ENCODE measurements at regions not wholly inside any gene's neighbourhood (a gene's known extent, or its start where the extent isn't known, plus 50 kb on each side); places are given as distances from the start of the nearest gene placed in this dataset.
"Not testable (repeated sequence)": the region's sequence is repeated elsewhere in the genome, so short reads cannot be mapped to it uniquely, and the experiment has no call there.

GRCh38 chr14:48193893-48194292 is 518.5 kb upstream of the MDGA2 start:
- Histone ChIP-seq H3K27ac (ENCODE audit: low read depth, low read length) (no peak overlapping the region), H3K27me3 (ENCODE audit: control insufficient read depth, insufficient read depth, low read length) (no peaks in the 10 kb centered on the region), H3K9me3 (ENCODE audit: control insufficient read depth, insufficient read depth, low read length) (no peaks in the 10 kb centered on the region), H3K4me1 (ENCODE audit: control insufficient read depth, insufficient read depth, low read length) (no peaks in the 10 kb centered on the region), H3K4me3 (ENCODE audit: low read depth, low read length) (no peak overlapping the region), H3K36me3 (ENCODE audit: control insufficient read depth, insufficient read depth, low read length) (no peaks in the 10 kb centered on the region)
- DNase-seq (ENCODE audit: low read depth in 4 of 6, low spot score in 6 of 6), result no peak
- WGBS (ENCODE audit: insufficient coverage), result 95% methylated on average over 13 of the region's 13 CpGs

- not testable (repeated sequence) for H3K9me3 ChIP-seq (ENCODE audit: control insufficient read depth, insufficient read depth, low read length); H3K36me3 ChIP-seq (ENCODE audit: control insufficient read depth, insufficient read depth, low read length); H3K27me3 ChIP-seq (ENCODE audit: control insufficient read depth, insufficient read depth, low read length); H3K4me1 ChIP-seq (ENCODE audit: control insufficient read depth, insufficient read depth, low read length); H3K4me3 ChIP-seq (ENCODE audit: low read depth, low read length); DNase-seq (ENCODE audit: low read depth in 4 of 6, low spot score in 6 of 6); H3K27ac ChIP-seq (ENCODE audit: low read depth, low read length)
- 70% methylated on average over 1 of the region's 1 CpG for WGBS (ENCODE audit: insufficient coverage)
Observed at GRCh38 chr14:48149624-48150023, 474.2 kb upstream of the MDGA2 start.

- Histone ChIP-seq H3K9me3 (ENCODE audit: control insufficient read depth, insufficient read depth, low read length) (no peaks in the 10 kb centered on the region), H3K36me3 (ENCODE audit: control insufficient read depth, insufficient read depth, low read length) (no peaks in the 10 kb centered on the region), H3K27me3 (ENCODE audit: control insufficient read depth, insufficient read depth, low read length) (no peaks in the 10 kb centered on the region), H3K4me3 (ENCODE audit: low read depth, low read length) (no peak overlapping the region), H3K4me1 (ENCODE audit: control insufficient read depth, insufficient read depth, low read length) (no peaks in the 10 kb centered on the region), H3K27ac (ENCODE audit: low read depth, low read length) (no peak overlapping the region)
- DNase-seq (ENCODE audit: low read depth in 4 of 6, low spot score in 6 of 6), result no peak
- no CpG with 5 or more reads among the region's 3 CpGs for WGBS (ENCODE audit: insufficient coverage)
Observed at GRCh38 chr14:48140804-48141203, 465.4 kb upstream of the MDGA2 start.

- Histone ChIP-seq H3K9me3 (ENCODE audit: control insufficient read depth, insufficient read depth, low read length) (no peaks in the 10 kb centered on the region), H3K4me1 (ENCODE audit: control insufficient read depth, insufficient read depth, low read length) (no peaks in the 10 kb centered on the region), H3K4me3 (ENCODE audit: low read depth, low read length) (no peak overlapping the region), H3K27ac (ENCODE audit: low read depth, low read length) (no peak overlapping the region), H3K27me3 (ENCODE audit: control insufficient read depth, insufficient read depth, low read length) (no peaks in the 10 kb centered on the region), H3K36me3 (ENCODE audit: control insufficient read depth, insufficient read depth, low read length) (no peaks in the 10 kb centered on the region)
- DNase-seq (ENCODE audit: low read depth in 4 of 6, low spot score in 6 of 6), result no peak
Observed at GRCh38 chr14:48129472-48129871, 454.1 kb upstream of the MDGA2 start.

GRCh38 chr14:48127674-48128073 is 452.3 kb upstream of the MDGA2 start:
- WGBS (ENCODE audit: insufficient coverage), result no CpG with 5 or more reads among the region's 5 CpGs
- DNase-seq (ENCODE audit: low read depth in 4 of 6, low spot score in 6 of 6), result no peak
- Histone ChIP-seq H3K36me3 (ENCODE audit: control insufficient read depth, insufficient read depth, low read length) (no peaks in the 10 kb centered on the region), H3K27me3 (ENCODE audit: control insufficient read depth, insufficient read depth, low read length) (no peaks in the 10 kb centered on the region), H3K4me1 (ENCODE audit: control insufficient read depth, insufficient read depth, low read length) (no peaks in the 10 kb centered on the region), H3K27ac (ENCODE audit: low read depth, low read length) (no peak overlapping the region), H3K9me3 (ENCODE audit: control insufficient read depth, insufficient read depth, low read length) (no peaks in the 10 kb centered on the region), H3K4me3 (ENCODE audit: low read depth, low read length) (no peak overlapping the region)

GRCh38 chr14:48125654-48126053 is 450.2 kb upstream of the MDGA2 start:
- no peaks in the 10 kb centered on the region for H3K4me1 ChIP-seq (ENCODE audit: control insufficient read depth, insufficient read depth, low read length)
- H3K27me3 ChIP-seq (ENCODE audit: control insufficient read depth, insufficient read depth, low read length), result no peaks in the 10 kb centered on the region
- 50% methylated on average over 4 of the region's 4 CpGs for WGBS (ENCODE audit: insufficient coverage)
- no peak overlapping the region for H3K27ac ChIP-seq (ENCODE audit: low read depth, low read length)
- H3K36me3 ChIP-seq (ENCODE audit: control insufficient read depth, insufficient read depth, low read length), result no peaks in the 10 kb centered on the region
- no peak overlapping the region for H3K4me3 ChIP-seq (ENCODE audit: low read depth, low read length)
- no peak for DNase-seq (ENCODE audit: low read depth in 4 of 6, low spot score in 6 of 6)
- no peaks in the 10 kb centered on the region for H3K9me3 ChIP-seq (ENCODE audit: control insufficient read depth, insufficient read depth, low read length)

- Histone ChIP-seq H3K4me1 (ENCODE audit: control insufficient read depth, insufficient read depth, low read length) (no peaks in the 10 kb centered on the region), H3K27me3 (ENCODE audit: control insufficient read depth, insufficient read depth, low read length) (no peaks in the 10 kb centered on the region), H3K9me3 (ENCODE audit: control insufficient read depth, insufficient read depth, low read length) (no peaks in the 10 kb centered on the region), H3K36me3 (ENCODE audit: control insufficient read depth, insufficient read depth, low read length) (no peaks in the 10 kb centered on the region), H3K27ac (ENCODE audit: low read depth, low read length) (no peak overlapping the region), H3K4me3 (ENCODE audit: low read depth, low read length) (no peak overlapping the region)
- no peak for DNase-seq (ENCODE audit: low read depth in 4 of 6, low spot score in 6 of 6)
- 83% methylated on average over 1 of the region's 6 CpGs for WGBS (ENCODE audit: insufficient coverage)
Observed at GRCh38 chr14:48113713-48114112, 438.3 kb upstream of the MDGA2 start.

- no peaks in the 10 kb centered on the region for H3K4me1 ChIP-seq (ENCODE audit: control insufficient read depth, insufficient read depth, low read length)
- H3K4me3 ChIP-seq (ENCODE audit: low read depth, low read length), result no peak overlapping the region
- 76% methylated on average over 2 of the region's 3 CpGs for WGBS (ENCODE audit: insufficient coverage)
- H3K27me3 ChIP-seq (ENCODE audit: control insufficient read depth, insufficient read depth, low read length), result no peaks in the 10 kb centered on the region
- no peak overlapping the region for H3K27ac ChIP-seq (ENCODE audit: low read depth, low read length)
- H3K9me3 ChIP-seq (ENCODE audit: control insufficient read depth, insufficient read depth, low read length), result no peaks in the 10 kb centered on the region
- DNase-seq (ENCODE audit: low read depth in 4 of 6, low spot score in 6 of 6), result no peak
- no peaks in the 10 kb centered on the region for H3K36me3 ChIP-seq (ENCODE audit: control insufficient read depth, insufficient read depth, low read length)
Observed at GRCh38 chr14:48111151-48111550, 435.7 kb upstream of the MDGA2 start.

- Histone ChIP-seq H3K27me3 (ENCODE audit: control insufficient read depth, insufficient read depth, low read length) (no peaks in the 10 kb centered on the region), H3K9me3 (ENCODE audit: control insufficient read depth, insufficient read depth, low read length) (no peaks in the 10 kb centered on the region), H3K36me3 (ENCODE audit: control insufficient read depth, insufficient read depth, low read length) (no peaks in the 10 kb centered on the region), H3K4me3 (ENCODE audit: low read depth, low read length) (no peak overlapping the region), H3K4me1 (ENCODE audit: control insufficient read depth, insufficient read depth, low read length) (no peaks in the 10 kb centered on the region), H3K27ac (ENCODE audit: low read depth, low read length) (no peak overlapping the region)
- peak in 1 of 6 donors; percentile 50 for DNase-seq (ENCODE audit: low read depth in 4 of 6, low spot score in 6 of 6)
- 100% methylated on average over 1 of the region's 1 CpG for WGBS (ENCODE audit: insufficient coverage)
Observed at GRCh38 chr14:48107646-48108045, 432.2 kb upstream of the MDGA2 start.

- H3K36me3 ChIP-seq (ENCODE audit: control insufficient read depth, insufficient read depth, low read length), result no peaks in the 10 kb centered on the region
- H3K27me3 ChIP-seq (ENCODE audit: control insufficient read depth, insufficient read depth, low read length), result no peaks in the 10 kb centered on the region
- H3K9me3 ChIP-seq (ENCODE audit: control insufficient read depth, insufficient read depth, low read length), result no peaks in the 10 kb centered on the region
- no peaks in the 10 kb centered on the region for H3K4me1 ChIP-seq (ENCODE audit: control insufficient read depth, insufficient read depth, low read length)
- 27% methylated on average over 1 of the region's 2 CpGs for WGBS (ENCODE audit: insufficient coverage)
- DNase-seq (ENCODE audit: low read depth in 4 of 6, low spot score in 6 of 6), result no peak
- no peak overlapping the region for H3K27ac ChIP-seq (ENCODE audit: low read depth, low read length)
- H3K4me3 ChIP-seq (ENCODE audit: low read depth, low read length), result no peak overlapping the region
Observed at GRCh38 chr14:48096897-48097296, 421.5 kb upstream of the MDGA2 start.
